ENCODE measurements at regions not wholly inside any gene's neighbourhood (a gene's known extent, or its start where the extent isn't known, plus 50 kb on each side); places are given as distances from the start of the nearest gene placed in this dataset.

DNA sequence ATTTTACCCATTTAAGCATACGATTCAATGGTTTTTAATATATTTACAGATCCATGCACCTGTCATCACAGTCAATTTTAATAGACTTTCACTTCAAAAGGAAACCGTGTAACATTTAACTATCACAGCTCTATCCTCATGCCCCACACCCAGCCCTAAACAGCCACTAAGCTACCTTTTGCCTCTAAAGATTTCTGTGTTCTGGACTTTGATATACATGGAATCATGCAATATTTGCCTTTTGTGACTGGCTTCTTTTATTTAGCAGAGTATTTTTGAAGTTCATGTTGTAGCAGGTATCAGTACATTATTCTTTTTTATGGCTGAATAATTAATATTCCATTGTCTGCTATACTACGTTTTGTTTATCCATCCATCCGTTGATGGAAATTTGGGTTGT lies 50.3 kb upstream of the STX16 start:
- no peaks in the 10 kb centered on the region for H3K9me2 ChIP-seq (replicated peaks; ENCODE audit: insufficient read depth, low read length)
- H3K4me1 ChIP-seq (ENCODE audit: low read length): no peaks in the 10 kb centered on the region
- H3K4me2 ChIP-seq (ENCODE audit: low read depth, low read length, poor library complexity, severe bottlenecking): no peak overlapping the region
- no peak for DNase-seq
- no peaks in the 10 kb centered on the region for H3K36me3 ChIP-seq (ENCODE audit: insufficient read depth, low read length)
- H4K20me1 ChIP-seq (ENCODE audit: insufficient read depth, low read depth, low read length): 0 out of 2 replicates have a peak, but pooled peaks cover 3% of the 10 kb centered on the region
- no peak overlapping the region for H3K4me3 ChIP-seq (ENCODE audit: low read length)
- no peak overlapping the region for H3K27ac ChIP-seq (ENCODE audit: low read length)
- no peaks in the 10 kb centered on the region for H3K9me3 ChIP-seq (ENCODE audit: low read length)
- 0 out of 2 replicates have a peak, but pooled peaks cover 3% of the 10 kb centered on the region for H3K27me3 ChIP-seq (ENCODE audit: low read length)
- no peak overlapping the region for H3K9ac ChIP-seq (ENCODE audit: low read length)
- H3K79me2 ChIP-seq (ENCODE audit: low read length): no peaks in the 10 kb centered on the region
- H2AFZ ChIP-seq (ENCODE audit: low read length): no peak overlapping the region

DNA sequence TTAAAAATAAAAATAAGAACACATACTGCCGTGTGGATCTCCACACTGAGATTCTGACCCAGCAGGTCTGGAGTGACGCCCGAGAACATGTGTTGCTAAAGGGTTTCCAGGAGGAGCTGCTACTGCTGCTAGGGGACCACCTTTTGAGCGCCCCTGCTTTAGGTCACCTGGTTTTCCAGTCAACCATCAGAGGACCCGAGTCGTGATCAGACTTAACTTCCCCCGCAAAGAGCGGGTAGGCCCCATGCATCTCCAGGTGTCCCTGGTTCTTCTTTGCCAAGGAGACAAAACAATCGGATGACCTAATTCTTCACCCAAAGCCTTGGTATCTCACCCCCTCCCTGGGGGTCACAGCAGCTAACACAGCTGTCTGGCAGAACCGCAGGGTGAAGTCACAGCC lies 51.1 kb upstream of the STX16 start:
- Histone ChIP-seq H3K9ac (ENCODE audit: low read length) (no peak overlapping the region), H3K27ac (ENCODE audit: low read length) (no peak overlapping the region)

DNA sequence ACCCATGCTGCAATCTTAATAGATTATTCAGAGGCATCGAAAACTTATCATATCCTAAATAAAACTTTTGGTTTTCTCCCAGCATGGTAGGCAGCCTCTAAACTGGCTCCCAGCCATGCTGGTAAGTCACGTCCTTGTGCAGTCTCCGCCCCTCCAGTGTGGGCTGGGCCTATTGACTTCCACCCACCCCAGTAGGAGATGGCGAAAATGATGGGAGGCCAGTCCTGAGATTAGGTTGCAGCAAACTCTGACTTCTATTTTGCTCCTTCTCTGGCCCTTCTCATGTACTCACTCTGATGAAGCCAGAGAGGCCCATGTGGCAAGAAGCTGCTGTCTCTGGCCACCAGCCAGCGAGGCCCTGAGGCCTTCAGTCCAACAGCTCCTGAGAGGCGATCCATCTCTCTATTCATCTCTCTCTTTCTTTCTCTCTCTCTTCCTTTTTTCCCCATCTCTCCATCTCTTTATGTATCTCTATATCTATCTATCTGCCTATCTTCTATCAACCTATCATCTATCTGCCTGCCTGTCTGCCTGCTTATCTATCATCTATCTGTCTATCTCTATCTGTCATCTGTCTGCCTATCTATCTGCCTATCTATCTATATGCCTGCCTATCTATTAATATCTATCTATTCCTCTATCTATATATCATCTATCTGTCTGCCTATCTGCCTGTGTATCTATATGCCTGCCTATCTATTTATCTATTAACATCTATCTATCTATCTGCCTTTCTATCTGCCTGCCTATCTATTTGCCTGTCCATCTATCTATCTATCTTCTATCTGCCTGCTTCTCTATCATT lies 52.7 kb upstream of the STX16 start:
- Histone ChIP-seq H3K27me3 (ENCODE audit: low read length) (0 out of 2 replicates have a peak, but pooled peaks cover 3% of the 10 kb centered on the region), H3K4me2 (ENCODE audit: low read depth, low read length, poor library complexity, severe bottlenecking) (no peak overlapping the region), H3K4me3 (ENCODE audit: low read length) (no peak overlapping the region), H3K36me3 (ENCODE audit: insufficient read depth, low read length) (no peaks in the 10 kb centered on the region), H3K27ac (ENCODE audit: low read length) (no peak overlapping the region), H2AFZ (ENCODE audit: low read length) (no peak overlapping the region), H4K20me1 (ENCODE audit: insufficient read depth, low read depth, low read length) (0 out of 2 replicates have a peak, but pooled peaks cover 3% of the 10 kb centered on the region), H3K4me1 (ENCODE audit: low read length) (no peaks in the 10 kb centered on the region), H3K9me3 (ENCODE audit: low read length) (no peaks in the 10 kb centered on the region), H3K9ac (ENCODE audit: low read length) (no peak overlapping the region), H3K9me2 (replicated peaks; ENCODE audit: insufficient read depth, low read length) (no peaks in the 10 kb centered on the region), H3K79me2 (ENCODE audit: low read length) (no peaks in the 10 kb centered on the region)
- DNase-seq: no peak

More for the DNA sequence above, 51.1 kb upstream of the STX16 start:
- Histone ChIP-seq H2AFZ (ENCODE audit: low read length) (no peak overlapping the region), H3K79me2 (ENCODE audit: low read length) (no peaks in the 10 kb centered on the region), H3K4me1 (ENCODE audit: low read length) (no peaks in the 10 kb centered on the region), H3K9me3 (ENCODE audit: low read length) (no peaks in the 10 kb centered on the region), H3K27me3 (ENCODE audit: low read length) (0 out of 2 replicates have a peak, but pooled peaks cover 3% of the 10 kb centered on the region), H4K20me1 (ENCODE audit: insufficient read depth, low read depth, low read length) (0 out of 2 replicates have a peak, but pooled peaks cover 3% of the 10 kb centered on the region), H3K9me2 (replicated peaks; ENCODE audit: insufficient read depth, low read length) (no peaks in the 10 kb centered on the region), H3K36me3 (ENCODE audit: insufficient read depth, low read length) (no peaks in the 10 kb centered on the region), H3K4me2 (ENCODE audit: low read depth, low read length, poor library complexity, severe bottlenecking) (no peak overlapping the region), H3K4me3 (ENCODE audit: low read length) (no peak overlapping the region)
- no peak for DNase-seq

DNA sequence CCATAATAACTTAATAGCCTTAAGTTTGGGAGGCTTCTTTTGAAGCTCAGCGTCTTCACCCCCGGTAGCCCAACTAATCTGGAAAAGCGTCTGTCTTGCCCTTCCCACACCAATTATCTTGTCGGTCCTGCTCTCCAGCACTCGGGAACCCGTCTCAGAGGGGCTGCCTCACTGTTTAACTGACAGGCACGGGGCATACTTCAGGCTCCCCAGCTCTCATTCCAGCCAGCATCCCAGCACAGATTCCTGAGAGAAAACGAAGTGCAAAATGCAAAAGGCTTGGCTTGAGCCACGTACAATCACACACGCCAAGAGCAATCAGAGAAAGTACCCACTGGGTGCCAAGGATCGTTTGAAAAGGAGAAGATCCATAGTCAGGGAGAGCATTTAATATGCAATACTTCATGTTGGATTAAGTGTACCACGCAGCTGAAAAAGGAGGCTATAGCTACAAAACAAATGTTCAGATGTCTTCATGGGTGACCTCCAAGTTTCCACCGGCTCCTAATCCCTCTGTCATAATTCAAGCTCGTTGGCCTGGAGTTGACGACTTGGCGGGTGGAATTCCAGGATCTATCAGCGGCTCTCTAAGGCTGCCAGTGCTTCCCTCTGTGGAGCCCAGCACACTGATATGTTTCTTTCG lies 53.7 kb upstream of the STX16 start:
- Histone ChIP-seq H3K4me1 (ENCODE audit: low read length) (no peaks in the 10 kb centered on the region), H3K4me3 (ENCODE audit: low read length) (no peak overlapping the region), H3K4me2 (ENCODE audit: low read depth, low read length, poor library complexity, severe bottlenecking) (no peak overlapping the region), H3K36me3 (ENCODE audit: insufficient read depth, low read length) (no peaks in the 10 kb centered on the region), H3K9me3 (ENCODE audit: low read length) (no peaks in the 10 kb centered on the region), H3K79me2 (ENCODE audit: low read length) (no peaks in the 10 kb centered on the region), H4K20me1 (ENCODE audit: insufficient read depth, low read depth, low read length) (0 out of 2 replicates have a peak, but pooled peaks cover 3% of the 10 kb centered on the region), H3K27ac (ENCODE audit: low read length) (no peak overlapping the region), H2AFZ (ENCODE audit: low read length) (no peak overlapping the region), H3K9ac (ENCODE audit: low read length) (no peak overlapping the region), H3K27me3 (ENCODE audit: low read length) (0 out of 2 replicates have a peak, but pooled peaks cover 3% of the 10 kb centered on the region), H3K9me2 (replicated peaks; ENCODE audit: insufficient read depth, low read length) (no peaks in the 10 kb centered on the region)
- DNase-seq: no peak

DNA sequence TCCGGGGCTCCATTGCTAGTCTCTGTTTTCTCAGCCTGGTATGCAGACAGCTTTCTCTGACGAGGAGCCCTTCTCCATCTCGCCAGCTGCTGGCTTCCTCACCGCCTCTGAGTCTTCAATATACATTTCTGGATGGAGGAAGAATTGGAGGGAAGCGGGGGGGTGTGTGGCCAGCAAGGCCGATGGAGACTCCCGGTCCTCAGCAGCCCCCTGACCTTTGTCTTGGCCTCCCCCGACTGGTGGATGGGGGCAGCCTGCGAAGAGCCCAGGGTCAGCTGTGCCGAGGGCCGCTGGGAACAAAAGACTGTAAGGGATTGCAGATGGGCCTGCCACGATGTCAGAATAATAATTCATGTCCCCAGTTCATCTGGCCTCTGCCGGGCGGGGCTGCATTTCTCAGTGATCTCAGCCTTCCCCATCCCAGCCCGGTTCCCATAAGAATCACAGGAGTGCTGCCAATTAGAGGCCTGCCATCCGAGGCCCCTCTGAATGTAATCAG lies 54.3 kb upstream of the STX16 start:
- H3K4me1 ChIP-seq (ENCODE audit: low read length): no peaks in the 10 kb centered on the region
- no peaks in the 10 kb centered on the region for H3K79me2 ChIP-seq (ENCODE audit: low read length)
- H2AFZ ChIP-seq (ENCODE audit: low read length): no peak overlapping the region
- no peak overlapping the region for H3K9ac ChIP-seq (ENCODE audit: low read length)
- no peak overlapping the region for H3K4me2 ChIP-seq (ENCODE audit: low read depth, low read length, poor library complexity, severe bottlenecking)
- H3K4me3 ChIP-seq (ENCODE audit: low read length): no peak overlapping the region
- H3K27me3 ChIP-seq (ENCODE audit: low read length): 0 out of 2 replicates have a peak, but pooled peaks cover 2% of the 10 kb centered on the region
- 0 out of 2 replicates have a peak, but pooled peaks cover 3% of the 10 kb centered on the region for H4K20me1 ChIP-seq (ENCODE audit: insufficient read depth, low read depth, low read length)
- H3K9me2 ChIP-seq (replicated peaks; ENCODE audit: insufficient read depth, low read length): no peaks in the 10 kb centered on the region
- H3K27ac ChIP-seq (ENCODE audit: low read length): no peak overlapping the region
- no peaks in the 10 kb centered on the region for H3K36me3 ChIP-seq (ENCODE audit: insufficient read depth, low read length)
- no peaks in the 10 kb centered on the region for H3K9me3 ChIP-seq (ENCODE audit: low read length)
- no peak for DNase-seq

DNA sequence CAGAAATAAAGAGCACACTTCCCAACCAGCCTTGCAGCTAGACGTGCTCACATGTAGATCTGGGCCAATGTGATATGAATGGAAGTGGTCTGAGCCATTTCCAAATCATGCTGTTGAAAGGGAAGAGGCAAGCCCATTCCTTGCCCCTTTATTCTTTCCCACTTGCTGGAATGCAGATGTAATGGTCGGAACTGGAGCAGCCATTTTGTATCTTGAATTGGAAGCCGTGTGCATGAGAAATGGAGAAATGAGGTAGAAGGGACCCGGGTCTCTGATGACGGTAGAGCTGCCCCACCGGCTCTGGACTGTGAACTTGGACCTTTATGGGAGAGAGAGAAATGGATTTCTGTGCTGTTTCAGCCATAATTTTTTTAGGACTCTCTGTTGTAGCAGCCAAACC lies 54.8 kb upstream of the STX16 start:
- no peak overlapping the region for H3K4me3 ChIP-seq (ENCODE audit: low read length)
- no peaks in the 10 kb centered on the region for H3K9me2 ChIP-seq (replicated peaks; ENCODE audit: insufficient read depth, low read length)
- H4K20me1 ChIP-seq (ENCODE audit: insufficient read depth, low read depth, low read length): 0 out of 2 replicates have a peak, but pooled peaks cover 3% of the 10 kb centered on the region
- no peak overlapping the region for H3K9ac ChIP-seq (ENCODE audit: low read length)
- DNase-seq: no peak
- H3K79me2 ChIP-seq (ENCODE audit: low read length): no peaks in the 10 kb centered on the region
- H3K36me3 ChIP-seq (ENCODE audit: insufficient read depth, low read length): no peaks in the 10 kb centered on the region
- H3K27me3 ChIP-seq (ENCODE audit: low read length): no peaks in the 10 kb centered on the region
- no peaks in the 10 kb centered on the region for H3K9me3 ChIP-seq (ENCODE audit: low read length)
- no peak overlapping the region for H2AFZ ChIP-seq (ENCODE audit: low read length)
- H3K4me1 ChIP-seq (ENCODE audit: low read length): peaks cover under 1% of the 10 kb centered on the region; the same call in 1 of the 2 replicates
- H3K4me2 ChIP-seq (ENCODE audit: low read depth, low read length, poor library complexity, severe bottlenecking): no peak overlapping the region
- no peak overlapping the region for H3K27ac ChIP-seq (ENCODE audit: low read length)

DNA sequence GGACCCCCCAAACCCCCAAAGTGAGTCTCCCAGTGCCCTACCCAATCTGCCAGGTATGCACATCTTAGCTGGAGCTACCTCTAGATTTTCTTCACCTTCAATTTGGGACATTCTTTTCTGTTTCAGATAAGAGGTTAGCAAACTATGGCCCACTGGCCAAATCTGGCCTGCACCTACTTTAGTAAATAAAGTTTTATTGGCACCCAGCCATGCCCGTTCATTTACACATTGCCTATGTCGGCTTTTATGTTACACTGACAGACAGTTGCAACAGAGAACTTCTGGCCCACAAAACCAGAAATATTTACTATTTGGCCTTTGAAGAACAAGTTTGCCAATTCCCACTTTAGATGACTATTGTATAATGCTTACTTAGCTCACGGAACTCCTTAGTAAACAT lies 55.9 kb upstream of the STX16 start:
- H3K27me3 ChIP-seq (ENCODE audit: low read length): no peaks in the 10 kb centered on the region
- H3K27ac ChIP-seq (ENCODE audit: low read length): no peak overlapping the region
- no peaks in the 10 kb centered on the region for H3K36me3 ChIP-seq (ENCODE audit: insufficient read depth, low read length)
- H3K9me3 ChIP-seq (ENCODE audit: low read length): no peaks in the 10 kb centered on the region
- H3K4me2 ChIP-seq (ENCODE audit: low read depth, low read length, poor library complexity, severe bottlenecking): no peak overlapping the region
- H3K79me2 ChIP-seq (ENCODE audit: low read length): no peaks in the 10 kb centered on the region
- DNase-seq: no peak
- no peak overlapping the region for H3K4me3 ChIP-seq (ENCODE audit: low read length)
- H3K4me1 ChIP-seq (ENCODE audit: low read length): peaks cover 11% of the 10 kb centered on the region
- no peak overlapping the region for H2AFZ ChIP-seq (ENCODE audit: low read length)
- no peak overlapping the region for H3K9ac ChIP-seq (ENCODE audit: low read length)
- no peaks in the 10 kb centered on the region for H3K9me2 ChIP-seq (replicated peaks; ENCODE audit: insufficient read depth, low read length)
- 0 out of 2 replicates have a peak, but pooled peaks cover 3% of the 10 kb centered on the region for H4K20me1 ChIP-seq (ENCODE audit: insufficient read depth, low read depth, low read length)

Data from Karpas-422 (cell line).